GM21528 (cell line): ENCODE measurements at regions not wholly inside any gene's neighbourhood (a gene's known extent, or its start where the extent isn't known, plus 50 kb on each side); places are given as distances from the start of the nearest gene placed in this dataset.

Experiments
- ATAC-seq: cut with Tn5 transposase; IDR thresholded peaks from one replicate; pipeline ENCODE4 v1.9.1; 2021; ENCODE audit warnings: mild to moderate bottlenecking, moderate library complexity; ENCODE audit not compliant: unreplicated experiment, low FRiP score

GRCh38 chr4:153034681-153035080 lies 98.6 kb downstream of the FHDC1 start:
- no peak for ATAC-seq

- no peak for ATAC-seq
Measured at GRCh38 chr4:153036931-153037482, 100.9 kb downstream of the FHDC1 start.

GRCh38 chr4:153038623-153039311 lies 102.6 kb downstream of the FHDC1 start:
- no peak for ATAC-seq

GRCh38 chr4:153039542-153040185 lies 103.5 kb downstream of the FHDC1 start:
- no peak for ATAC-seq

GRCh38 chr4:153040677-153041076 lies 104.6 kb downstream of the FHDC1 start:
- ATAC-seq = no peak

GRCh38 chr4:153044036-153044435 lies 107.9 kb downstream of the FHDC1 start:
- ATAC-seq = no peak

- no peak for ATAC-seq
Measured at GRCh38 chr4:153045111-153045982, 109.2 kb downstream of the FHDC1 start.

- ATAC-seq = no peak
Measured at GRCh38 chr4:153058671-153059060, 122.5 kb downstream of the FHDC1 start.

GRCh38 chr4:153060196-153060595 lies 124.1 kb downstream of the FHDC1 start:
- no peak for ATAC-seq

GRCh38 chr4:153061971-153062370 lies 125.8 kb downstream of the FHDC1 start:
- no peak for ATAC-seq

GRCh38 chr4:153062652-153063168 lies 126.6 kb downstream of the FHDC1 start:
- no peak for ATAC-seq

- ATAC-seq = no peak
Measured at GRCh38 chr4:153063490-153063889, 127.4 kb downstream of the FHDC1 start.

- ATAC-seq = no peak
Measured at GRCh38 chr4:153064571-153064970, 128.4 kb downstream of the FHDC1 start.

GRCh38 chr4:153065276-153065675 lies 129.2 kb downstream of the FHDC1 start:
- ATAC-seq = no peak

- ATAC-seq = no peak
Measured at GRCh38 chr4:153067376-153067775, 131.3 kb downstream of the FHDC1 start.

GRCh38 chr4:153068751-153069150 lies 132.6 kb downstream of the FHDC1 start:
- no peak for ATAC-seq

GRCh38 chr4:153071958-153072598 lies 132.2 kb upstream of the TRIM2 start:
- no peak for ATAC-seq

GRCh38 chr4:153072661-153073060 lies 131.6 kb upstream of the TRIM2 start:
- ATAC-seq = no peak

- ATAC-seq = no peak
Measured at GRCh38 chr4:153074486-153074885, 129.8 kb upstream of the TRIM2 start.

- ATAC-seq = no peak
Measured at GRCh38 chr4:153074936-153075630, 129.2 kb upstream of the TRIM2 start.
